RWPE2 (cell line): ENCODE measurements at regions not wholly inside any gene's neighbourhood (a gene's known extent, or its start where the extent isn't known, plus 50 kb on each side); places are given as distances from the start of the nearest gene placed in this dataset.
"Not testable (repeated sequence)": the region's sequence is repeated elsewhere in the genome, so short reads cannot be mapped to it uniquely, and the experiment has no call there.

Experiments
- ATAC-seq: fragments of 200-7000 bp; cut with Tn5 transposase; 3 replicates; pipeline ENCODE4 v1.9.1; 2021; ENCODE audit warnings: low read depth
- DNase-seq: peaks from one replicate; pipeline ENCODE4 v3.0.0-alpha.2; 2020; ENCODE audit warnings: low spot score
- H3K27ac ChIP-seq: fragments of 450-650 bp; 2 replicates; pipeline ENCODE4 v1.5.1; 2017; ENCODE audit warnings: mild to moderate bottlenecking; ENCODE audit not compliant: poor library complexity, severe bottlenecking
- H3K27me3 ChIP-seq: fragments of 250-450 bp; sonication (Bioruptor Pico); 2 replicates; pipeline ENCODE4 v1.5.1; 2021; ENCODE audit warnings: mild to moderate bottlenecking, moderate library complexity; ENCODE audit not compliant: insufficient read depth, poor library complexity, severe bottlenecking
- H3K36me3 ChIP-seq: fragments of 250-450 bp; sonication (Bioruptor Pico); 2 replicates; pipeline ENCODE4 v1.5.1; 2020; ENCODE audit warnings: low read depth, mild to moderate bottlenecking, moderate library complexity
- H3K4me1 ChIP-seq: fragments of 250-450 bp; sonication (Bioruptor Pico); 2 replicates; pipeline ENCODE4 v1.5.1; 2021; ENCODE audit warnings: mild to moderate bottlenecking, moderate library complexity; ENCODE audit not compliant: insufficient read depth, poor library complexity, severe bottlenecking
- H3K4me3 ChIP-seq: fragments of 250-450 bp; sonication (Bioruptor Pico); 2 replicates; pipeline ENCODE4 v1.5.1; 2021; ENCODE audit warnings: mild to moderate bottlenecking, moderate library complexity; ENCODE audit not compliant: severe bottlenecking
- H3K9me3 ChIP-seq: fragments of 250-450 bp; sonication (Bioruptor Pico); 2 replicates; pipeline ENCODE4 v1.5.1; 2021; ENCODE audit warnings: mild to moderate bottlenecking, moderate library complexity; ENCODE audit not compliant: severe bottlenecking
- TF ChIP-seq, protein P1 (sequence below): fragments of 450-650 bp; IDR thresholded peaks from one replicate; pipeline ENCODE4 v1.5.1; 2017; ENCODE audit warnings: mild to moderate bottlenecking, moderate library complexity; ENCODE audit not compliant: poor library complexity, severe bottlenecking

- Histone ChIP-seq H3K4me1 (no peaks in the 10 kb centered on the region), H3K27ac (no peak overlapping the region), H3K9me3 (no peaks in the 10 kb centered on the region), H3K27me3 (no peaks in the 10 kb centered on the region), H3K36me3 (no peaks in the 10 kb centered on the region), H3K4me3 (no peak overlapping the region)
- DNase-seq (no peak), ATAC-seq (no peak)
- TF ChIP-seq, protein P1, sequence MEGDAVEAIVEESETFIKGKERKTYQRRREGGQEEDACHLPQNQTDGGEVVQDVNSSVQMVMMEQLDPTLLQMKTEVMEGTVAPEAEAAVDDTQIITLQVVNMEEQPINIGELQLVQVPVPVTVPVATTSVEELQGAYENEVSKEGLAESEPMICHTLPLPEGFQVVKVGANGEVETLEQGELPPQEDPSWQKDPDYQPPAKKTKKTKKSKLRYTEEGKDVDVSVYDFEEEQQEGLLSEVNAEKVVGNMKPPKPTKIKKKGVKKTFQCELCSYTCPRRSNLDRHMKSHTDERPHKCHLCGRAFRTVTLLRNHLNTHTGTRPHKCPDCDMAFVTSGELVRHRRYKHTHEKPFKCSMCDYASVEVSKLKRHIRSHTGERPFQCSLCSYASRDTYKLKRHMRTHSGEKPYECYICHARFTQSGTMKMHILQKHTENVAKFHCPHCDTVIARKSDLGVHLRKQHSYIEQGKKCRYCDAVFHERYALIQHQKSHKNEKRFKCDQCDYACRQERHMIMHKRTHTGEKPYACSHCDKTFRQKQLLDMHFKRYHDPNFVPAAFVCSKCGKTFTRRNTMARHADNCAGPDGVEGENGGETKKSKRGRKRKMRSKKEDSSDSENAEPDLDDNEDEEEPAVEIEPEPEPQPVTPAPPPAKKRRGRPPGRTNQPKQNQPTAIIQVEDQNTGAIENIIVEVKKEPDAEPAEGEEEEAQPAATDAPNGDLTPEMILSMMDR, result no peak
Observed at GRCh38 chr13:84591444-84591843, 709.2 kb upstream of the SLITRK1 start.

DNA sequence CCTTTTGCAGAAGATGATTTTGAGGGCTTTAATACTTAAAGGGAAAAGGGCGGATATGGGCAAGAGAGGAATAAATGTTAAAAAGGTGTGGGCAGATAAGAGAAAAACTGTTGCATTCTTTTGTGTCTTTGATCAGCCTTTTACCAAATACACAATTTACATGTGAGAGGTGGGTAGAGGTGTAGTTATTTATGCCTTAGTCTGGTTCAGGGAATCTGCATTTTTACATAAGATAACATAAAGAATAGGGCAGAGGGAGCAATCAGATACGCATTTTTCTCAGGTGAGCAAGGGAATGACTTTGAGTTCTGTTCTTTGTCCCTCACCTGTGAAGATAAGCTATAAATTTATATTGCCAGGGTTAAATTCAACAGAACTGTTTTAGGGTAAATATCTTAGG, 708.4 kb upstream of the SLITRK1 start:
- DNase-seq (no peak), ATAC-seq (no peak)
- Histone ChIP-seq H3K4me1 (no peaks in the 10 kb centered on the region), H3K27me3 (no peaks in the 10 kb centered on the region), H3K4me3 (no peak overlapping the region), H3K9me3 (no peaks in the 10 kb centered on the region), H3K27ac (no peak overlapping the region), H3K36me3 (no peaks in the 10 kb centered on the region)
- TF ChIP-seq, protein P1, result no peak

DNA sequence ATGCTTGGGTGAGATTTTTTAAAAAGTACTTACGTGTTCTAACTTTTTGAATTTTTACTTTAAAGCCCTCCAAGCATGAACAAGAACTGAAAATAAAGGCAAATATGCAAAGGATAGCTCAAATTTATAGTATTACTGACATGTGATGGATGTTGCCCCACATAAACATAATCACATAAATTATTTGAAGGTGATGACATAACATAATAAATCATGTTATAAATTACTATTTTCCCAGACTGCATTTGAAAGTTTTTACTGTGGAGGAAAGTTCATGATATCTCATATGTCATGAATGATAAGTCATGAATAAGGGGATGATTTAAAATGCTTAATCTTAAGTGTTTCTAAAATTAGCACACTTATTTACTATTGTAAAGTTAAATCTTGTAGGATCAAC, 705.7 kb upstream of the SLITRK1 start:
- TF ChIP-seq, protein P1, result no peak
- no peak for ATAC-seq
- Histone ChIP-seq H3K4me1 (no peaks in the 10 kb centered on the region), H3K27ac (no peak overlapping the region), H3K27me3 (no peaks in the 10 kb centered on the region), H3K36me3 (no peaks in the 10 kb centered on the region), H3K4me3 (no peak overlapping the region), H3K9me3 (no peaks in the 10 kb centered on the region)
- no peak for DNase-seq

DNA sequence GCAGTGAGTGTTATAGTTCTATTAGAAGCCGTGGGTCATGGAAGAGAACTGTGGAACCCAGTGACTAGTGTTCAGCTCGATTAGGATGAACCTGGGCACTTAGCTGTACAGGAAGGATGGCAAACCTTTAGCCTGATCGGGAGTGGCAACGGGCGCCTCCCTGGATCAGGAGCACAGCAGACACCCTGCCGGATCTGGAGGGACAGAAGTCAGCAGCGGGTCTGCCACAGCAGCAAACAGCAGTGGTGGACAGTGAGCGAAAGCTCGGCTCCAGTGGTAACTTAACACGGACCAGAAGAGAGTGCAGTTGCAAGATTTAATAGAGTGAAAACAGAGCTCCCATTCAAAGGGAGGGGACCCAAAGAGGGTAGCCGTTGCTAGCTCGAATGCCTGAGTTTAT, 697.6 kb upstream of the SLITRK1 start:
- not testable (repeated sequence) for H3K4me3 ChIP-seq, H3K9me3 ChIP-seq, DNase-seq, H3K36me3 ChIP-seq, ATAC-seq, H3K27ac ChIP-seq, H3K27me3 ChIP-seq, H3K4me1 ChIP-seq

DNA sequence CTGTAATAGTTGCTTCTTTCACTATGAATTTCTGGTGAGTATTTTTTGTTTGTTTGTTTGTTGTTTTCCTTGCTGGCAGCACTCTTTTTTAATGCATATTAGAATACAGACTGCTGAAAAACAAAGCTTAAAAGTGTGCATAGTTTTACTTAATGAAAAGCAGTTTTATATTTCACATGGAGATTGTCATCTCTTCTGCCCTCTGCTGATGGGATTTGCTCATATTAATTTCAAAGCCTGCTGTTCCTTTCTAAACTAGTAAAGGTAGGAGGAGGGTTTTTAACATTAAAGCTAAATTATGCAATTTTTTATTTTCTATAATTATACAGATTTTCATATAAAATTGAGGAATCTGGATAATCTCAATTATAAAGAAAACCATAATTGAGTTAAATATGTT, 692.6 kb upstream of the SLITRK1 start:
- TF ChIP-seq, protein P1, result peak; percentile 62
- Histone ChIP-seq H3K4me1 (no peaks in the 10 kb centered on the region), H3K27ac (no peak overlapping the region), H3K27me3 (no peaks in the 10 kb centered on the region), H3K36me3 (no peaks in the 10 kb centered on the region), H3K9me3 (no peaks in the 10 kb centered on the region), H3K4me3 (no peak overlapping the region)
- ATAC-seq (no peak), DNase-seq (no peak)

DNA sequence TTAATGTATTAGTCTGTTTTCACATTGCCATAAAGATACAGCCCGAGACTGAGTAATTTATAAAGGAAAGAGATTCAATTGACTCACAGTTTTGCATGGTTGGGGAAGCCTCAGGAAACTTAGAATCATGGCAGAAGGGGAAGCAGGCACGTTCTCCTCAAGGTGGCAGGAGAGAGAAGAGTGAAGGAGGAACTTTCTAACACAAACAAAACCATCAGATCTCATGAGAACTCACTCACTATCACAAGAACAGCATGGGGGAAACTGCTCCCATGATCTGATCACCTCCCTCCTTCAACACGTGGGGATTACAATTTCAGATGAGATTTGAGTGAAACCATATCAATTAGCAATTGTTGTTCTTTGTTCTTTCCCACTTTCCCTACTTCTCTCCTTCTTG, 689.0 kb upstream of the SLITRK1 start:
- no peak overlapping the region for H3K27ac ChIP-seq
- no peaks in the 10 kb centered on the region for H3K9me3 ChIP-seq
- H3K4me1 ChIP-seq, result no peaks in the 10 kb centered on the region
- no peak overlapping the region for H3K4me3 ChIP-seq
- H3K27me3 ChIP-seq, result no peaks in the 10 kb centered on the region
- H3K36me3 ChIP-seq, result no peaks in the 10 kb centered on the region
- ATAC-seq, result no peak
- no peak for DNase-seq
- TF ChIP-seq, protein P1, result no peak
